ENCODE measurements at regions not wholly inside any gene's neighbourhood (a gene's known extent, or its start where the extent isn't known, plus 50 kb on each side); places are given as distances from the start of the nearest gene placed in this dataset.

- FAIRE-seq: no peak
Observed at GRCh38 chr16:7183768-7184167, 148.9 kb upstream of the RBFOX1 start.

- no peak for FAIRE-seq
Observed at GRCh38 chr16:7182510-7183109, 150.0 kb upstream of the RBFOX1 start.

GRCh38 chr16:7177875-7178274 is 154.8 kb upstream of the RBFOX1 start:
- FAIRE-seq: no peak

- FAIRE-seq: no peak
Observed at GRCh38 chr16:7171151-7171550, 161.5 kb upstream of the RBFOX1 start.

GRCh38 chr16:7167626-7168025 is 165.0 kb upstream of the RBFOX1 start:
- no peak for FAIRE-seq

GRCh38 chr16:7161891-7162290 is 170.8 kb upstream of the RBFOX1 start:
- no peak for FAIRE-seq

GRCh38 chr16:7160093-7160492 is 172.6 kb upstream of the RBFOX1 start:
- no peak for FAIRE-seq

- no peak for FAIRE-seq
Observed at GRCh38 chr16:7158481-7158880, 174.2 kb upstream of the RBFOX1 start.

- no peak for FAIRE-seq
Observed at GRCh38 chr16:7150230-7150629, 182.4 kb upstream of the RBFOX1 start.

GRCh38 chr16:7148606-7149005 is 184.0 kb upstream of the RBFOX1 start:
- FAIRE-seq: no peak

- FAIRE-seq: no peak
Observed at GRCh38 chr16:7140899-7141298, 191.7 kb upstream of the RBFOX1 start.

- no peak for FAIRE-seq
Observed at GRCh38 chr16:7137560-7138330, 194.9 kb upstream of the RBFOX1 start.

GRCh38 chr16:7132465-7132864 is 200.2 kb upstream of the RBFOX1 start:
- no peak for FAIRE-seq

GRCh38 chr16:7124701-7125100 is 207.9 kb upstream of the RBFOX1 start:
- no peak for FAIRE-seq

GRCh38 chr16:7124242-7124641 is 208.4 kb upstream of the RBFOX1 start:
- no peak for FAIRE-seq

- FAIRE-seq: no peak
Observed at GRCh38 chr16:7116734-7117133, 215.9 kb upstream of the RBFOX1 start.

GRCh38 chr16:7115898-7116297 is 216.7 kb upstream of the RBFOX1 start:
- no peak for FAIRE-seq

GRCh38 chr16:7113949-7114348 is 218.7 kb upstream of the RBFOX1 start:
- FAIRE-seq: no peak

GRCh38 chr16:7113395-7113794 is 219.2 kb upstream of the RBFOX1 start:
- FAIRE-seq: no peak

GRCh38 chr16:7111265-7111664 is 221.4 kb upstream of the RBFOX1 start:
- no peak for FAIRE-seq

GRCh38 chr16:7107436-7107835 is 225.2 kb upstream of the RBFOX1 start:
- FAIRE-seq: no peak

- FAIRE-seq: no peak
Observed at GRCh38 chr16:7103056-7103455, 229.6 kb upstream of the RBFOX1 start.

- no peak for FAIRE-seq
Observed at GRCh38 chr16:7101054-7101453, 231.6 kb upstream of the RBFOX1 start.

- no peak for FAIRE-seq
Observed at GRCh38 chr16:7097518-7097917, 235.1 kb upstream of the RBFOX1 start.

GRCh38 chr16:7093511-7093910 is 239.1 kb upstream of the RBFOX1 start:
- no peak for FAIRE-seq

All from endometrium (tissue), 2 donors.